PC-3 (cell line): ENCODE measurements at regions not wholly inside any gene's neighbourhood (a gene's known extent, or its start where the extent isn't known, plus 50 kb on each side); places are given as distances from the start of the nearest gene placed in this dataset.

ENCODE experiments used
- ATAC-seq: fragments of 200-7000 bp; cut with Tn5 transposase; 2 replicates; pipeline ENCODE4 v1.9.1; 2020; ENCODE audit warnings: mild to moderate bottlenecking, moderate library complexity
- BruUV-seq: library from RNA; stranded (reverse); fragments of 400-500 nt; replicated peaks from 2 replicates; lab custom pipeline; 2021; lab: Mats Ljungman, UMichigan
- CTCF ChIA-PET: fragments of 300-600 bp; sonication (Branson Sonifier 250); formaldehyde crosslinking; loops from one replicate; lab custom pipeline; 2022; ENCODE audit warnings: antibody characterized with exemption; lab: Charles Lee
- POLR2A ChIA-PET: fragments of 300-600 bp; sonication (Branson Sonifier 250); formaldehyde crosslinking; loops from one replicate; lab custom pipeline; 2022; ENCODE audit warnings: antibody characterized with exemption; ENCODE audit not compliant: unreplicated experiment; lab: Charles Lee
- DNase-seq: peaks from one replicate; pipeline ENCODE4 v3.0.0-alpha.2; 2015
- H2AFZ ChIP-seq: fragments of 300-600 bp; sonication (generic); 2 replicates; pipeline ENCODE4 v1.6.0; 2016; ENCODE audit warnings: antibody characterized with exemption, low read length
- H3F3A ChIP-seq: fragments of 300-600 bp; sonication (generic); one replicate; pipeline ENCODE4 v1.6.0; 2017; ENCODE audit warnings: antibody characterized with exemption, low read length, control low read depth, mild to moderate bottlenecking; ENCODE audit not compliant: unreplicated experiment
- H3K27ac ChIP-seq: fragments of 300-600 bp; sonication (generic); 2 replicates; pipeline ENCODE4 v1.5.1; 2016; ENCODE audit warnings: mild to moderate bottlenecking, low read length
- H3K27me3 ChIP-seq: fragments of 300-600 bp; sonication (generic); 2 replicates; pipeline ENCODE4 v1.6.1; 2016; ENCODE audit warnings: low read length, mixed read lengths
- H3K36me3 ChIP-seq: fragments of 300-600 bp; sonication (generic); 2 replicates; pipeline ENCODE4 v1.6.1; 2016; ENCODE audit warnings: low read depth, mixed run types, low read length, mixed read lengths
- H3K4me1 ChIP-seq: fragments of 300-600 bp; sonication (generic); 2 replicates; pipeline ENCODE4 v1.5.1; 2016; ENCODE audit warnings: low read length; ENCODE audit not compliant: insufficient read depth
- H3K4me2 ChIP-seq: fragments of 300-600 bp; sonication (generic); 2 replicates; pipeline ENCODE4 v1.6.0; 2016; ENCODE audit warnings: low read length
- H3K4me3 ChIP-seq: fragments of 300-600 bp; sonication (generic); 2 replicates; pipeline ENCODE4 v1.5.1; 2016; ENCODE audit warnings: mild to moderate bottlenecking, low read length, mixed read lengths
- H3K79me2 ChIP-seq: fragments of 300-600 bp; sonication (generic); 2 replicates; pipeline ENCODE4 v1.6.1; 2017; ENCODE audit warnings: low read length, mixed read lengths
- H3K9ac ChIP-seq: fragments of 300-600 bp; sonication (generic); 2 replicates; pipeline ENCODE4 v1.6.0; 2016; ENCODE audit warnings: mild to moderate bottlenecking, low read length
- H3K9me2 ChIP-seq: fragments of 300-600 bp; sonication (generic); replicated peaks from 2 replicates; pipeline ENCODE4 v1.6.1; 2016; ENCODE audit warnings: mixed run types, low read length, mixed read lengths
- H3K9me3 ChIP-seq: fragments of 300-600 bp; sonication (generic); 2 replicates; pipeline ENCODE4 v1.6.1; 2016; ENCODE audit warnings: low read length, mixed read lengths
- H4K20me1 ChIP-seq: fragments of 300-600 bp; sonication (generic); 2 replicates; pipeline ENCODE4 v1.6.1; 2016; ENCODE audit warnings: low read length, mixed read lengths
- EZH2 ChIP-seq: fragments of 300-600 bp; sonication (generic); IDR thresholded peaks from one replicate; pipeline ENCODE4 v1.6.1; 2017; ENCODE audit warnings: antibody characterized with exemption, mild to moderate bottlenecking, low read length; ENCODE audit not compliant: unreplicated experiment
- EZH2phosphoT487 ChIP-seq: fragments of 300-600 bp; sonication (generic); IDR thresholded peaks from 2 replicates; pipeline ENCODE4 v1.6.1; 2018; ENCODE audit warnings: mild to moderate bottlenecking, antibody characterized with exemption, low read length, borderline replicate concordance
- intact Hi-C: fragments of 100-400 bp; cut with micrococcal nuclease; formaldehyde crosslinking; loops from 2 replicates; pipeline ENCODE4 v1.9.0; 2023
- TF ChIP-seq, protein P1 (sequence below): fragments of 300-600 bp; sonication (generic); conservative IDR thresholded peaks from 2 replicates; pipeline ENCODE4 v1.5.1; 2017; ENCODE audit warnings: antibody characterized with exemption, low read depth, mild to moderate bottlenecking, low read length

DNA sequence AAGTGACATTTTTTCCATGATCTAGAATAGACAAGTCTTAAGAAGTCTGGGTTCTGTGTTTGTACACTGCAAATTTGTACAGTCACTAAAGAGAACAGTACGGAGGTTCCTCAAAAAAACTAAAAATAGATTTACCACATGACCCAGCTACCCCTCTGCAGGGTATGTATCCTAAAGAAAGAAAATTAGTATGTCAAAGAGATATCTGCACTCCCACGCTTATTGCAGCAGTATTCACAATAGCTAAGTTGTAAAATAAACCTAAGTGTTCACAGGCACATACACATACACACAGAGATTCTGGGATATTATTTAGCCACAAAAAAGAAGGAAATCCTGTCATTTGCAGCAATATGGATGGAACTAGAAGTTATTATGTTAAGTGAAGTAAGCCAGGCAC lies 120.4 kb downstream of the ZIC1 start:
- no peaks in the 10 kb centered on the region for H3F3A ChIP-seq
- H3K27ac ChIP-seq: no peak overlapping the region
- no peak for ATAC-seq
- no peaks in the 10 kb centered on the region for H3K36me3 ChIP-seq
- no peak for DNase-seq
- ChIA-PET CTCF (no interaction called here), POLR2A (no interaction called here)
- peaks cover 4% of the 10 kb centered on the region; the same call in 1 of the 2 replicates for H3K27me3 ChIP-seq
- H3K4me2 ChIP-seq: no peak overlapping the region
- H3K9ac ChIP-seq: no peak overlapping the region
- TF ChIP-seq EZH2 (no peak), EZH2phosphoT487 (no peak)
- TF ChIP-seq, protein P1, sequence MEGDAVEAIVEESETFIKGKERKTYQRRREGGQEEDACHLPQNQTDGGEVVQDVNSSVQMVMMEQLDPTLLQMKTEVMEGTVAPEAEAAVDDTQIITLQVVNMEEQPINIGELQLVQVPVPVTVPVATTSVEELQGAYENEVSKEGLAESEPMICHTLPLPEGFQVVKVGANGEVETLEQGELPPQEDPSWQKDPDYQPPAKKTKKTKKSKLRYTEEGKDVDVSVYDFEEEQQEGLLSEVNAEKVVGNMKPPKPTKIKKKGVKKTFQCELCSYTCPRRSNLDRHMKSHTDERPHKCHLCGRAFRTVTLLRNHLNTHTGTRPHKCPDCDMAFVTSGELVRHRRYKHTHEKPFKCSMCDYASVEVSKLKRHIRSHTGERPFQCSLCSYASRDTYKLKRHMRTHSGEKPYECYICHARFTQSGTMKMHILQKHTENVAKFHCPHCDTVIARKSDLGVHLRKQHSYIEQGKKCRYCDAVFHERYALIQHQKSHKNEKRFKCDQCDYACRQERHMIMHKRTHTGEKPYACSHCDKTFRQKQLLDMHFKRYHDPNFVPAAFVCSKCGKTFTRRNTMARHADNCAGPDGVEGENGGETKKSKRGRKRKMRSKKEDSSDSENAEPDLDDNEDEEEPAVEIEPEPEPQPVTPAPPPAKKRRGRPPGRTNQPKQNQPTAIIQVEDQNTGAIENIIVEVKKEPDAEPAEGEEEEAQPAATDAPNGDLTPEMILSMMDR: no peak
- no peaks in the 10 kb centered on the region for H3K9me3 ChIP-seq
- H3K4me3 ChIP-seq: no peak overlapping the region
- H3K9me2 ChIP-seq: no peaks in the 10 kb centered on the region
- intact Hi-C loops: no loop called here
- H3K79me2 ChIP-seq: no peaks in the 10 kb centered on the region
- BruUV-seq: no TSS peak
- H3K4me1 ChIP-seq: no peaks in the 10 kb centered on the region
- no peaks in the 10 kb centered on the region for H4K20me1 ChIP-seq
- no peak overlapping the region for H2AFZ ChIP-seq

DNA sequence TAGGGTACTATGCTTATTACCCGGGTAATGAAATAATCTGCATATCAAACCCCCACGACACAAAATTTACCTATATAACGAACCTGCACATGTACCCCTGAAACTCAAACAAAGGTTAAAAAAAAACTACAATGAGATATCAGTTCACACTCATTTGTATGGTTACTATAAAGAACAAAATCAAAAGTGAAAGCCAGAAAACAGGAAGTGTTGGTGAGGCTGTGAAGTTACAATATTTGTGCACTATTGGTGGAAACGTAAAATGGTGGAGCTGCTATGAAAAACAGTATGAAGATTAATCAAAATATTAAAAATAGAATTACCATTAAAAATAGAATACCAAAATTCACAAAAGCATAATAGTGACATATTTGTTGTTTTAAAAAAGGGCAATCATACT lies 128.9 kb downstream of the ZIC1 start:
- intact Hi-C loops: no loop called here
- Histone ChIP-seq H4K20me1 (no peaks in the 10 kb centered on the region), H3K4me3 (no peak overlapping the region), H3K27ac (no peak overlapping the region), H3K4me2 (no peak overlapping the region), H3K27me3 (no peaks in the 10 kb centered on the region), H3K9me2 (no peaks in the 10 kb centered on the region), H3K9ac (no peak overlapping the region), H2AFZ (no peak overlapping the region), H3K79me2 (no peaks in the 10 kb centered on the region), H3K9me3 (0 out of 2 replicates have a peak, but pooled peaks cover 5% of the 10 kb centered on the region), H3K4me1 (no peaks in the 10 kb centered on the region), H3K36me3 (no peaks in the 10 kb centered on the region), H3F3A (no peaks in the 10 kb centered on the region)
- BruUV-seq: no TSS peak
- no peak for ATAC-seq
- no peak for DNase-seq
- ChIA-PET CTCF (no interaction called here), POLR2A (no interaction called here)
- TF ChIP-seq, protein P1: no peak
- TF ChIP-seq EZH2: no peak
- no peak for TF ChIP-seq EZH2phosphoT487

DNA sequence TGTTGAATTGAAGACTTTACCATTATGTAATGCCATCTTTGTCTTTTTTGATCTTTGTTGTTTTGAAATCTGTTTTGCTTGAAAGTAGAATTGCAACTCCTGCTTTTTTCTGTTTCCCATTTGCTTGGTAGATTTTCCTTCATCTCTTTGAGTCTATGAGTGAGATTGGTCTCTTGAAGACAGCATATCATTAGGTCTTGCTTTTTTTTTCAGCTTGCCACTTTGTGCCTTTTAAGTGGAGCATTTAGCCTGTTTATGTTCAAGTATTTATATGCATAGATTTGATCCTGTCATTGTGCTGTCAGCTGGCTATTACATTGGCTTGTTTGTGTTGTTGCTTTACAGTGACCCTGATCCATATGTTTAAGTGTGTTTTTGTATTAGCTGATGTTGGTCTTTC lies 131.8 kb downstream of the ZIC1 start:
- no peaks in the 10 kb centered on the region for H3F3A ChIP-seq
- H3K27me3 ChIP-seq: no peaks in the 10 kb centered on the region
- no peaks in the 10 kb centered on the region for H4K20me1 ChIP-seq
- H3K4me2 ChIP-seq: no peak overlapping the region
- H3K4me1 ChIP-seq: no peaks in the 10 kb centered on the region
- ATAC-seq (no peak), DNase-seq (no peak)
- no TSS peak for BruUV-seq
- ChIA-PET CTCF (no interaction called here), POLR2A (no interaction called here)
- H3K36me3 ChIP-seq: no peaks in the 10 kb centered on the region
- intact Hi-C loops: no loop called here
- TF ChIP-seq EZH2 (no peak), EZH2phosphoT487 (no peak)
- TF ChIP-seq, protein P1: no peak
- 0 out of 2 replicates have a peak, but pooled peaks cover 5% of the 10 kb centered on the region for H3K9me3 ChIP-seq
- no peaks in the 10 kb centered on the region for H3K9me2 ChIP-seq
- H2AFZ ChIP-seq: no peak overlapping the region
- no peak overlapping the region for H3K27ac ChIP-seq
- no peak overlapping the region for H3K9ac ChIP-seq
- H3K4me3 ChIP-seq: no peak overlapping the region
- H3K79me2 ChIP-seq: no peaks in the 10 kb centered on the region
